ENCODE measurements at regions not wholly inside any gene's neighbourhood (a gene's known extent, or its start where the extent isn't known, plus 50 kb on each side); places are given as distances from the start of the nearest gene placed in this dataset.
"Not testable (repeated sequence)": the region's sequence is repeated elsewhere in the genome, so short reads cannot be mapped to it uniquely, and the experiment has no call there.

GRCh38 chr2:131721163-131721562 lies 193.5 kb downstream of the CCDC74A start:
- H3K27ac ChIP-seq, result not testable (repeated sequence)

GRCh38 chr2:131722256-131722655 lies 194.6 kb downstream of the CCDC74A start:
- H3K27ac ChIP-seq, result not testable (repeated sequence)

- TF ChIP-seq ZFX (IDR thresholded peaks at IDR 0.05; ENCODE audit: borderline replicate concordance), result no peak
- no peak for TF ChIP-seq CTCF (IDR thresholded peaks at IDR 0.05)
Measured at GRCh38 chr2:131724019-131724418, 196.3 kb downstream of the CCDC74A start.

GRCh38 chr2:131728451-131728850 lies 200.8 kb downstream of the CCDC74A start:
- not testable (repeated sequence) for H3K27ac ChIP-seq

More at GRCh38 chr2:131724019-131724418, 196.3 kb downstream of the CCDC74A start:
- H3K27ac ChIP-seq, result no peak overlapping the region

- H3K27ac ChIP-seq, result not testable (repeated sequence)
Measured at GRCh38 chr2:131733530-131733929, 205.8 kb downstream of the CCDC74A start.

GRCh38 chr2:131736406-131736805 lies 208.7 kb downstream of the CCDC74A start:
- H3K27ac ChIP-seq, result not testable (repeated sequence)

- H3K27ac ChIP-seq, result not testable (repeated sequence)
Measured at GRCh38 chr2:131738533-131738932, 210.8 kb downstream of the CCDC74A start.

- H3K27ac ChIP-seq, result not testable (repeated sequence)
Measured at GRCh38 chr2:131738996-131739434, 211.3 kb downstream of the CCDC74A start.

- H3K27ac ChIP-seq, result no peak overlapping the region
- TF ChIP-seq CTCF (IDR thresholded peaks at IDR 0.05) (no peak), ZFX (IDR thresholded peaks at IDR 0.05; ENCODE audit: borderline replicate concordance) (no peak)
Measured at GRCh38 chr2:131753640-131754561, 226.2 kb downstream of the CCDC74A start.

- no peak for TF ChIP-seq CTCF (IDR thresholded peaks at IDR 0.05)
- TF ChIP-seq ZFX (IDR thresholded peaks at IDR 0.05; ENCODE audit: borderline replicate concordance), result no peak
- no peak overlapping the region for H3K27ac ChIP-seq
Measured at GRCh38 chr2:131754929-131755720, 227.4 kb downstream of the CCDC74A start.

GRCh38 chr2:131756141-131756907 lies 228.6 kb downstream of the CCDC74A start:
- H3K27ac ChIP-seq, result no peak overlapping the region
- TF ChIP-seq CTCF (IDR thresholded peaks at IDR 0.05), result no peak
- no peak for TF ChIP-seq ZFX (IDR thresholded peaks at IDR 0.05; ENCODE audit: borderline replicate concordance)

- H3K27ac ChIP-seq, result not testable (repeated sequence)
Measured at GRCh38 chr2:131758941-131759340, 231.3 kb downstream of the CCDC74A start.

GRCh38 chr2:131774955-131775555 lies 247.4 kb downstream of the CCDC74A start:
- not testable (repeated sequence) for H3K27ac ChIP-seq

GRCh38 chr2:131775903-131776506 lies 248.3 kb downstream of the CCDC74A start:
- H3K27ac ChIP-seq, result not testable (repeated sequence)
